Activated CD4-positive, alpha-beta memory T cell treated with anti-CD3 and anti-CD28 coated beads for 36 hours (primary cell): ENCODE measurements at regions not wholly inside any gene's neighbourhood (a gene's known extent, or its start where the extent isn't known, plus 50 kb on each side); places are given as distances from the start of the nearest gene placed in this dataset.

Source experiments
- CTCF ChIA-PET: fragments of 350-600 bp; sonication (Branson Sonifier 250); formaldehyde crosslinking; loops from one replicate; lab custom pipeline; 2021; ENCODE audit warnings: antibody characterized with exemption, inconsistent platforms; lab: Charles Lee
- POLR2A ChIA-PET: fragments of 350-600 bp; sonication (Branson Sonifier 250); formaldehyde crosslinking; loops from one replicate; lab custom pipeline; 2021; ENCODE audit warnings: antibody characterized with exemption; lab: Charles Lee
- DNase-seq: peaks from one replicate; pipeline ENCODE4 v3.0.0-alpha.2; 2020
- H3K27ac Mint-ChIP-seq: one replicate; pipeline ENCODE4 v1.8.0; 2021; ENCODE audit warnings: mixed read lengths
- H3K27me3 Mint-ChIP-seq: one replicate; pipeline ENCODE4 v1.8.0; 2021; ENCODE audit warnings: mixed read lengths
- H3K36me3 Mint-ChIP-seq: one replicate; pipeline ENCODE4 v1.8.0; 2021; ENCODE audit warnings: mixed read lengths
- H3K4me1 Mint-ChIP-seq: one replicate; pipeline ENCODE4 v1.8.0; 2021; ENCODE audit warnings: low read depth, mixed read lengths
- H3K4me3 Mint-ChIP-seq: one replicate; pipeline ENCODE4 v1.8.0; 2021; ENCODE audit warnings: mild to moderate bottlenecking, mixed read lengths
- H3K9me3 Mint-ChIP-seq: one replicate; pipeline ENCODE4 v1.8.0; 2021; ENCODE audit warnings: mixed read lengths
- intact Hi-C: fragments of 100-400 bp; cut with micrococcal nuclease; formaldehyde crosslinking; loops from one replicate; pipeline ENCODE4 v1.15.1; 2023

GRCh38 chr22:47299863-47300697 lies 537.6 kb downstream of the TBC1D22A start:
- Mint-ChIP-seq H3K27ac (no peak overlapping the region), H3K4me3 (no peak overlapping the region), H3K36me3 (no peaks in the 10 kb centered on the region), H3K4me1 (no peaks in the 10 kb centered on the region), H3K9me3 (no peaks in the 10 kb centered on the region), H3K27me3 (no peaks in the 10 kb centered on the region)
- POLR2A ChIA-PET, result no interaction called here
- CTCF ChIA-PET, result no interaction called here
- DNase-seq, result no peak
- intact Hi-C loops, result no loop called here

DNA sequence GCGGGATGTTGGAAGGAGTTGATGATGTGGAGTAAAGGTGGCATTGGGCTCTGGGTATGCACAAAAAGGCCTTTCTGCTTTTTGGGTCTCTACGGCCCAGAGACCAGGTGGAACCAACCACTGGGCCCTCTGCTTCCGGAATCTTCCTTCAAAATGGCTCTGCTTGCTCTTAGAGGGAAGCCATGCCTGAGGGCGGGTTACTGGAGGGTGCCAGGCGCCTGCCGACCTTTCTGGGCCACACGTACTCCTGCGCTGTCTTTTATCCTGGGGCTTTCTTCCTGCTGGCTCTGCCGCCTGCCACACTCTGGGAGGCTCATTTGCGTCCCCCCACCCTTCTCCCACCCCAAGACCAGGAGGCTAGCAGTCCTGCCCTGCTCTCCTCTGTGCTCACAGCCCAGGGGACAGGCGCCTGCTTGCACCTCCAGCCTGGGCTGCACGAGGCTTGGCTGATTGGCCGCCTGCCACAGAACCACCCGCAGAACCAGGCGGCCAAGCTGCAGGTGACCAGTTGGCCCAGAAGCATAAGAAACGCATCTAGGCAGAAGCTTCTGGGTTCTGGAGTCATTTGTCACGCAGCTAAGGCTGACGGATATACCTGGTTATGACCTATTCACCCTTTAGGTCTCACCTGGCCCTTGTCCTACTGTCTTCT lies 536.9 kb downstream of the TBC1D22A start:
- H3K36me3 Mint-ChIP-seq, result no peaks in the 10 kb centered on the region
- CTCF ChIA-PET, result no interaction called here
- no peaks in the 10 kb centered on the region for H3K9me3 Mint-ChIP-seq
- intact Hi-C loops, result no loop called here
- no peak for DNase-seq
- H3K27ac Mint-ChIP-seq, result no peak overlapping the region
- POLR2A ChIA-PET, result no interaction called here
- no peaks in the 10 kb centered on the region for H3K4me1 Mint-ChIP-seq
- H3K4me3 Mint-ChIP-seq, result no peak overlapping the region
- H3K27me3 Mint-ChIP-seq, result peaks cover 2% of the 10 kb centered on the region

DNA sequence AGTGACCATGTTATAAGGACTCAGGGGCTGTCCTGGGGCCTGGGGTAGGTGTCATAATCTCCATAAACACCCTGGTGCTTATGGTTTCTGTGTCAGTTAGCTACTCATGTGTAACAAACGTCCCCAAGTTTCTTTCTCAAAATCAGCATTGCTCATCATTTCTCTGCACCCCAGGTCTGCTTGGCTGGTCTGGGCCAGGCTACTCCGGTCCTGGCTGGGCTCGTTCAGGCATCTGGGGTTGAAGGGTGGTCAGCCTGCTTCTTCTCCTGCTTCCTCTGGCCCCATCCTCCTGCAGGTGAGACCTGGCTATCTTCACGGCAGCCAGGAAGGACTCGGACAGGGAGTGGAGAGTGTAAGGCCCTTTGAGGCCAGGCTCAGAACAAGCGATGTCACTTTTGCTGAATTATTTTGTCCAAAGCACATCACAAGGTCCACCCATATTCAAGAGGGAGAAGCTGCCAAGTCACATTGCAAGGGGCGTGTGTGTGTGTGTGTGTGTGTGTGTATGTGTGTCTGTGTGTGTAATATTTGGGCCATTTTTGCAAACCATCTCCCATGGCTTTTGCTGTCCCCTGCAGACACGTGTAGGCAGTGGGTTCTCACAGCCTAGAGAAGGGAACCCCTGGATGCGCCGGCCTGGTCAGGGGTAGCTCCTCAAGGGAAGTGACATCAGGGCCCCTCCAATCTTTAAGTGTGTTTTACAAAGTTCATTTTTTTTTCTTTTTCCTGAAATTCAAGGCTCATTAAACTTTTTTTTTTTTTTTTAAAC lies 535.8 kb downstream of the TBC1D22A start:
- ChIA-PET POLR2A (no interaction called here), CTCF (no interaction called here)
- intact Hi-C loops, result no loop called here
- H3K27me3 Mint-ChIP-seq, result peaks cover 4% of the 10 kb centered on the region
- H3K4me1 Mint-ChIP-seq, result no peaks in the 10 kb centered on the region
- H3K36me3 Mint-ChIP-seq, result no peaks in the 10 kb centered on the region
- H3K4me3 Mint-ChIP-seq, result no peak overlapping the region
- H3K9me3 Mint-ChIP-seq, result no peaks in the 10 kb centered on the region
- H3K27ac Mint-ChIP-seq, result no peak overlapping the region
- no peak for DNase-seq

DNA sequence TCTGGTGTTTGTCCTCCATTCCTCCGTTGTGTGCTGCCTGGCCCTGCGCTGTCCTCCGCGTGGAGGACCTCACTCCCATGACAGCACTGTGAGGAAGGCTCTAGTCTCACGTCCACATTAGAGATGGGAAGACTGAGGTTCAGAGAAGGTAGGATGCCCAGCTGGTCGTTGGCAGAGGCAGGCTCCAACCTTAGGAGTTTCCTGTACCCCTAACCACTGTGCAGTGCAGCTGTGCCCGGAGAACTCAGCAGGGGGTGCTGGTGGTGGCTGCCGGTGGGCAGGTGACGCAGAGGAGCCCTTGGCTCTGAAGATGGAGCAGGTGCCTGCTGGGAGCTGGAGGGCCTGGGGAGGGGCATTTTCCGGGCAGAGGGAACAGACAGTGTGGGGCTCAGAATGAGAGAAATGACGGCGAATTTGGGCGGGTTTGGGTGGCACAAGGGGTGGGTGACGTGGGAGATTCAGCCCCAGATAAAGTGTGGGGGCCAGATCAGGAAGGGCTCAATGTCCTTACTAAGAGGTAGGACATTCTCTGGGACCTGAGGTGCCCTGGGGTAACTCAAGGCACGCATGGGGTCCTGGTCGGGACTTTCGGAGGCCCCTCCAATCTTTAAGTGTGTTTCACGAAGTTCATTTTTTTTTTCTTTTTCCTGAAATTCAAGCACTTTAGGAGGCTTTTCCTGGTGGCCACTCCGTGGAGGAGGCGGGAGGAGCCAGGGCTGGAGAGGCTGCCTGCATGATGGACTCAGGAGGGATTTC lies 535.0 kb downstream of the TBC1D22A start:
- ChIA-PET CTCF (no interaction called here), POLR2A (no interaction called here)
- peaks cover 4% of the 10 kb centered on the region for H3K27me3 Mint-ChIP-seq
- no peaks in the 10 kb centered on the region for H3K4me1 Mint-ChIP-seq
- H3K36me3 Mint-ChIP-seq, result no peaks in the 10 kb centered on the region
- no peak overlapping the region for H3K4me3 Mint-ChIP-seq
- no peak for DNase-seq
- no peaks in the 10 kb centered on the region for H3K9me3 Mint-ChIP-seq
- H3K27ac Mint-ChIP-seq, result no peak overlapping the region
- intact Hi-C loops, result no loop called here

DNA sequence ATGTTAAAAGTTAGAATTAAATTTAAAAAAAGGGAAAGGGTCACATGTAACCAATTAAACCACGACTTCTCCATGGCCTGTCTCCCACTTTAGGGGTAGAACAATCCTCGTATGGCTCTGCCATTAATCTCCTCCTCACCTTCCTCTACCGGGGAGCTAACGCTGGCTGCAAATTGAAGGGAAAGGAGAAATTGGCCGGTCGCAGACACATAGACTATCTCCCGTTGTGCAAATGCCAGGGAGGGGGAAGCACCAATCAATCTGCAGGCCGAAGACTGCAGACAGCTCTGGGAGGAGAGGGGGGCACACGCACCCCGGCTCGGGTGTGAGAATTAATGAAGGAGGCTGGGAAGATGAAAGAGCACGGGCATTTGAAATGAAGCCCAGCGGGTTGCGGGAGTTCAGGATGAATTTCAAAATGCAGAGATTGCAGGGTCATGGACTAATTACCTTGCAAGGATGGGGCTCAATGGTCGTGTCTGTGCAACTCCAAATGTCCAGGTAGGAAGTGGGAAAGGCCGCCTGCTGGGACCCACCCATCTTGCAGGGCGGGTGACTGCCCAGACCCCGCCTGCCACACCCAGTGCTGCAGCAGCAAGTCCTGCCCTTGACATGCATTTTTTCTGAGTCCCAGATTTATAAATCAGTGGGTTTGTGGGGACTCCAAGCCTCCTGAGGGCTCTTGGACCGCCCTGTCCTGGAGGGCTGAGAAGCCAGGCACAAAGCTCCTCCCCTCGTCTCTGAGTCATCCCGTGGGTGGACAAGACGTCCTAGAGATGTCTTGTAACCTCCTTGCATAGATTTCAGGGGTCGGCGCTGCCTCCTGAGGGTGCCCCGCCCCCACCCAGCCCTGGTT lies 534.2 kb downstream of the TBC1D22A start:
- no peaks in the 10 kb centered on the region for H3K9me3 Mint-ChIP-seq
- DNase-seq, result no peak
- peaks cover 4% of the 10 kb centered on the region for H3K27me3 Mint-ChIP-seq
- ChIA-PET CTCF (no interaction called here), POLR2A (no interaction called here)
- H3K4me3 Mint-ChIP-seq, result no peak overlapping the region
- H3K27ac Mint-ChIP-seq, result no peak overlapping the region
- H3K36me3 Mint-ChIP-seq, result no peaks in the 10 kb centered on the region
- intact Hi-C loops, result no loop called here
- H3K4me1 Mint-ChIP-seq, result no peaks in the 10 kb centered on the region

- Mint-ChIP-seq H3K4me3 (no peak overlapping the region), H3K4me1 (no peaks in the 10 kb centered on the region), H3K9me3 (no peaks in the 10 kb centered on the region), H3K36me3 (no peaks in the 10 kb centered on the region), H3K27me3 (peaks cover 4% of the 10 kb centered on the region), H3K27ac (no peak overlapping the region)
- DNase-seq, result no peak
- ChIA-PET POLR2A (no interaction called here), CTCF (no interaction called here)
- intact Hi-C loops, result no loop called here
These were observed 533.5 kb downstream of the TBC1D22A start for GRCh38 chr22:47295982-47296381.

GRCh38 chr22:47295226-47295901 lies 532.9 kb downstream of the TBC1D22A start:
- Mint-ChIP-seq H3K36me3 (no peaks in the 10 kb centered on the region), H3K4me3 (no peak overlapping the region), H3K27me3 (peaks cover 4% of the 10 kb centered on the region), H3K4me1 (no peaks in the 10 kb centered on the region), H3K27ac (no peak overlapping the region), H3K9me3 (no peaks in the 10 kb centered on the region)
- intact Hi-C loops, result no loop called here
- CTCF ChIA-PET, result no interaction called here
- DNase-seq, result no peak
- POLR2A ChIA-PET, result no interaction called here

- no peak overlapping the region for H3K27ac Mint-ChIP-seq
- intact Hi-C loops, result no loop called here
- H3K4me1 Mint-ChIP-seq, result no peaks in the 10 kb centered on the region
- H3K36me3 Mint-ChIP-seq, result no peaks in the 10 kb centered on the region
- no peaks in the 10 kb centered on the region for H3K9me3 Mint-ChIP-seq
- no peak overlapping the region for H3K4me3 Mint-ChIP-seq
- H3K27me3 Mint-ChIP-seq, result peaks cover 4% of the 10 kb centered on the region
- no peak for DNase-seq
- ChIA-PET POLR2A (no interaction called here), CTCF (no interaction called here)
These were observed 532.1 kb downstream of the TBC1D22A start for GRCh38 chr22:47294576-47294975.

- Mint-ChIP-seq H3K27me3 (peaks cover 4% of the 10 kb centered on the region), H3K27ac (no peak overlapping the region), H3K9me3 (no peaks in the 10 kb centered on the region), H3K4me3 (no peak overlapping the region), H3K4me1 (no peaks in the 10 kb centered on the region), H3K36me3 (no peaks in the 10 kb centered on the region)
- intact Hi-C loops, result no loop called here
- ChIA-PET CTCF (no interaction called here), POLR2A (no interaction called here)
- DNase-seq, result no peak
These were observed 531.7 kb downstream of the TBC1D22A start for GRCh38 chr22:47294222-47294532.

DNA sequence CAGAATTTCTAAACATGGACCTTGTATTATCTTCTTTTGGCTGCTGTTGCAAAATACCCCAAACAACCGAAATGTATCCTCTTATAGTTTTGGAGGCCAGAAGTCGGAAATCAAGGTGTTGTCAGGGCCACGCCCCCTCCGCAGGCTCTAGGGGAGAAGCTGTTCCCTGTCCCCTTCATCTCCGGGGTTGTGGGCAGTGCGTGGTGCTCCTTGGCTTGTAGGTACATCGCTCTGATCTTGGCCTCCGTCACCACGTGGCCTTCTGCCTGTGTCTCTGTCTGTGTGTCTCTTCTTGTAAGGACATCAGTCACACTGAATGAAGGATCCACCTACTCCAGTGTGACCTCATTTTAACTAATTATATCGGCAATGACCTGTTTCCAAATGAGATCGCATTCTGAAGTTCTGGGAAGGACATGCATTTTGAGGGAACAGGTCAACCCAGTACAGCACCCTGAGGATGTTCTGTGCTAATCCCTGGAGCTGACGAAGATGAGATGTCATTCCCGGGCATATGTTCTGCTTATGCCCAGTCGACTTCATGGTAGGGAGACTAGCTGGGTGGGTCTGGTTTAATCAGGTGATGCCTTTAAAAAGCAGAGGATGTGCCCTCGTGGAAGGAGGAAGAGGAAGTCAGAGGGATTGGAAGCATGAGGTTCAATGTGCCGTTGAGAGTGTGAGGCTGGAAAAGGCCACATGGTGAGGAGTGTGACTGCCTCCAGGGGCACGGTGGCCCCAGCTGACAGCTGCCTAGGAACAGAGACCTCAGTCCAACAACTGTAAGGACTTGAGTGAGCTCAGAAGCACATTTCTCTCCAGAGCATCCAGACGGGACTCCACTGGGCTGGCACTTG lies 531.1 kb downstream of the TBC1D22A start:
- no peaks in the 10 kb centered on the region for H3K9me3 Mint-ChIP-seq
- no peak overlapping the region for H3K4me3 Mint-ChIP-seq
- ChIA-PET POLR2A (no interaction called here), CTCF (interaction anchor here (0.6 kb wide), 1 partner anchor 1189 kb away, joined by 3 read pairs; no protein-coding TSS in a partner anchor)
- no peak for DNase-seq
- H3K36me3 Mint-ChIP-seq, result no peaks in the 10 kb centered on the region
- H3K4me1 Mint-ChIP-seq, result no peaks in the 10 kb centered on the region
- H3K27me3 Mint-ChIP-seq, result peaks cover 4% of the 10 kb centered on the region
- intact Hi-C loops, result no loop called here
- no peak overlapping the region for H3K27ac Mint-ChIP-seq
